ENCODE measurements at regions not wholly inside any gene's neighbourhood (a gene's known extent, or its start where the extent isn't known, plus 50 kb on each side); places are given as distances from the start of the nearest gene placed in this dataset.
"Not testable (repeated sequence)": the region's sequence is repeated elsewhere in the genome, so short reads cannot be mapped to it uniquely, and the experiment has no call there.

DNA sequence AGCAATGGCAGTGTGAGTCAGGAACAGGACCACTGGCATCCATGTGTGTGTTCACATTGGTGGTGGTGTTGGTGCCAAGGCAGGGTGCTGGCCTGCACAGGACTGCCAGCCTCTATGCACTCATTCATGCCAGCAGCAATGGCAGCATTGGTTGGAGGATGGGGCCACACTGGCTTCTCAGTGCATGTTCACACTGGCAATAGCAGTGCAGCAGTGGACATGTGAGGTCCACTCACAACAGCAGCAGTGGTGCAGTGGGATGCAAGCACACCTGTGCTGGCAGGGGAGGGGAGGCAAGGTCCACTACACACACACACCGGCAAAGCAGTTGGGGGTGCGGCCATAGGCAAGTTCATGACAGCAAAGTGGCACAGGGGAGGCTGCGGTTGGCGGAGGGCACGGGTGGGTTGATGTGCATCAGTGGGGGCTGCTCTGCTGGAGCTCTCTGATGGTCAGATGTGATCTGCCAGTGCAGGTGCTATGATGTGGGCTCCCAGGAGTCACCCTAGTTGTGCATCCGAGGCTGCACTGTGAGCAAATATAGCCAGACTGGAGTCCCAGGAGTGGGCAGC is 57.8 kb upstream of the TNKS2 start:
- H3K79me2 ChIP-seq (ENCODE audit: insufficient read depth, low read length) = no peaks in the 10 kb centered on the region
- H3K4me3 ChIP-seq (ENCODE audit: insufficient read depth, low read length) = no peak overlapping the region
- H3K36me3 ChIP-seq (ENCODE audit: insufficient read depth, low read length) = no peaks in the 10 kb centered on the region
- no peaks in the 10 kb centered on the region for H4K20me1 ChIP-seq (ENCODE audit: insufficient read depth, low read length)
- H2AFZ ChIP-seq (ENCODE audit: low read length) = no peak overlapping the region
- no peaks in the 10 kb centered on the region for H3K4me1 ChIP-seq (ENCODE audit: insufficient read depth, low read length)
- TF ChIP-seq, protein P1, sequence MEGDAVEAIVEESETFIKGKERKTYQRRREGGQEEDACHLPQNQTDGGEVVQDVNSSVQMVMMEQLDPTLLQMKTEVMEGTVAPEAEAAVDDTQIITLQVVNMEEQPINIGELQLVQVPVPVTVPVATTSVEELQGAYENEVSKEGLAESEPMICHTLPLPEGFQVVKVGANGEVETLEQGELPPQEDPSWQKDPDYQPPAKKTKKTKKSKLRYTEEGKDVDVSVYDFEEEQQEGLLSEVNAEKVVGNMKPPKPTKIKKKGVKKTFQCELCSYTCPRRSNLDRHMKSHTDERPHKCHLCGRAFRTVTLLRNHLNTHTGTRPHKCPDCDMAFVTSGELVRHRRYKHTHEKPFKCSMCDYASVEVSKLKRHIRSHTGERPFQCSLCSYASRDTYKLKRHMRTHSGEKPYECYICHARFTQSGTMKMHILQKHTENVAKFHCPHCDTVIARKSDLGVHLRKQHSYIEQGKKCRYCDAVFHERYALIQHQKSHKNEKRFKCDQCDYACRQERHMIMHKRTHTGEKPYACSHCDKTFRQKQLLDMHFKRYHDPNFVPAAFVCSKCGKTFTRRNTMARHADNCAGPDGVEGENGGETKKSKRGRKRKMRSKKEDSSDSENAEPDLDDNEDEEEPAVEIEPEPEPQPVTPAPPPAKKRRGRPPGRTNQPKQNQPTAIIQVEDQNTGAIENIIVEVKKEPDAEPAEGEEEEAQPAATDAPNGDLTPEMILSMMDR (IDR thresholded peaks at IDR 0.05; ENCODE audit: extremely low read depth, low read depth, low read length) = no peak
- no peak overlapping the region for H3K27ac ChIP-seq (ENCODE audit: low read depth, low read length)
- no peaks in the 10 kb centered on the region for H3K9me3 ChIP-seq (ENCODE audit: low read depth, low read length)
- peaks cover 46% of the 10 kb centered on the region for H3K27me3 ChIP-seq (ENCODE audit: insufficient read depth, low read length)
- DNase-seq (ENCODE audit: insufficient read length, low spot score, missing footprints) = no peak
- H3K4me2 ChIP-seq (ENCODE audit: insufficient read depth, low read length) = no peak overlapping the region

DNA sequence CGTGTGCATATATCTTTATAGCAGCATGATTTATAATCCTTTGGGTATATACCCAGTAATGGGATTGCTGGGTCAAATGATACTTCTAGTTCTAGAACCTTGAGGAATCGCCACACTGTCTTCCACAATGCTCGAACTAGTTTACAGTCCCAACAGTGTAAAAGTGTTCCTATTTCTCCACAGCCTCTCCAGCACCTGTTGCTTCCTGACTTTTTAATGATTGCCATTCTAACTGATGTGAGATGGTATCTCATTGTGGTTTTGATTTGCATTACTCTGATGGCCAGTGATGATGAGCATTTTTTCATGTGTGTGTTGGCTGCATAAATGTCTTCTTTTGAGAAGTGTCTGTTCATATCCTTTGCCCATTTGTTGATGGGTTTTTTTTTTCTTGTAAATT is 66.0 kb upstream of the TNKS2 start:
- H2AFZ ChIP-seq (ENCODE audit: low read length); H3K4me1 ChIP-seq (ENCODE audit: insufficient read depth, low read length); DNase-seq (ENCODE audit: insufficient read length, low spot score, missing footprints); H3K9me3 ChIP-seq (ENCODE audit: low read depth, low read length); H3K79me2 ChIP-seq (ENCODE audit: insufficient read depth, low read length); H3K4me2 ChIP-seq (ENCODE audit: insufficient read depth, low read length); H3K27ac ChIP-seq (ENCODE audit: low read depth, low read length); H4K20me1 ChIP-seq (ENCODE audit: insufficient read depth, low read length); H3K4me3 ChIP-seq (ENCODE audit: insufficient read depth, low read length); H3K36me3 ChIP-seq (ENCODE audit: insufficient read depth, low read length): not testable (repeated sequence)
- peaks cover 23% of the 10 kb centered on the region for H3K27me3 ChIP-seq (ENCODE audit: insufficient read depth, low read length)

DNA sequence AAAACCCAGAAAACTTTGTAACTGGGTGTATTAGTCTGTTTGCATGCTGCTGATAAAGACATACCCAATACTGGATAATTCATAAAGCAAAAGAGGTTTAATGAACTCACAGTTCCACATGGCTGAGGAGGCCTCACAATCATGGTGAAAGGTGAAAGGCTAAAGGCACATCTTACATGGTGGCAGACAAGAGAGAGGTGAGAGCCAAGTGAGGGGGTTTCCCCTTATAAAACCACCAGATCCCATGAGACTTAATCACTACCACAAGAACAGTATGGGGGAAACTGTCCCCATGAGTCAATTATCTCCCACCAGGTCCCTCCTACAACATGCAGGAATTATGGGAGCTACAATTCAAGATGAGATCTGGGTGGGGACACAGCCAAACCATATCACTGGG is 68.9 kb upstream of the TNKS2 start:
- not testable (repeated sequence) for H3K36me3 ChIP-seq (ENCODE audit: insufficient read depth, low read length); H2AFZ ChIP-seq (ENCODE audit: low read length); H3K4me3 ChIP-seq (ENCODE audit: insufficient read depth, low read length); H3K4me1 ChIP-seq (ENCODE audit: insufficient read depth, low read length); H3K4me2 ChIP-seq (ENCODE audit: insufficient read depth, low read length); DNase-seq (ENCODE audit: insufficient read length, low spot score, missing footprints); H3K27ac ChIP-seq (ENCODE audit: low read depth, low read length); H4K20me1 ChIP-seq (ENCODE audit: insufficient read depth, low read length); H3K79me2 ChIP-seq (ENCODE audit: insufficient read depth, low read length); H3K9me3 ChIP-seq (ENCODE audit: low read depth, low read length)
- peaks cover 13% of the 10 kb centered on the region for H3K27me3 ChIP-seq (ENCODE audit: insufficient read depth, low read length)

DNA sequence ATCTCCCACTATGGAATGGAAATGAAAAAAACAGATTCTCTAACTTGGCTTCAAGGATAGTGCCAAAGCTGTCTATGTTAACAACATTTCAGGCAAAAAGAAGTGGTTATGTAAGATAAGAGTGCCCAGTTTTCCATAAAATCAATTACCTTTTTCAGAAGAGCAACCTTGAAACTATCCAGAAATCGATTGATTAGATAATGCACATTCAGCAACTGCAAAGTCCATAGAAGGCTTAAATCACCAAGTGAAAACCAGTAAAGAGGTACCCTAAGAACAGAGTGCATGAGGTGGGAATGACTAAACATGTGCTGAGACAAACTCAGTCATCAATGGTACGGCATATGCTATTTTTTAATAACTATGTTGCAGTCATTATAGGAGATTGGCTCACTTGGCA is 71.9 kb upstream of the TNKS2 start:
- no peak overlapping the region for H2AFZ ChIP-seq (ENCODE audit: low read length)
- TF ChIP-seq, protein P1 (IDR thresholded peaks at IDR 0.05; ENCODE audit: extremely low read depth, low read depth, low read length) = no peak
- H3K4me2 ChIP-seq (ENCODE audit: insufficient read depth, low read length) = no peak overlapping the region
- DNase-seq (ENCODE audit: insufficient read length, low spot score, missing footprints) = no peak
- no peaks in the 10 kb centered on the region for H3K4me1 ChIP-seq (ENCODE audit: insufficient read depth, low read length)
- no peaks in the 10 kb centered on the region for H4K20me1 ChIP-seq (ENCODE audit: insufficient read depth, low read length)
- peaks cover 26% of the 10 kb centered on the region for H3K27me3 ChIP-seq (ENCODE audit: insufficient read depth, low read length)
- H3K36me3 ChIP-seq (ENCODE audit: insufficient read depth, low read length) = no peaks in the 10 kb centered on the region
- H3K27ac ChIP-seq (ENCODE audit: low read depth, low read length) = no peak overlapping the region
- H3K4me3 ChIP-seq (ENCODE audit: insufficient read depth, low read length) = no peak overlapping the region
- H3K79me2 ChIP-seq (ENCODE audit: insufficient read depth, low read length) = no peaks in the 10 kb centered on the region
- H3K9me3 ChIP-seq (ENCODE audit: low read depth, low read length) = no peaks in the 10 kb centered on the region

DNA sequence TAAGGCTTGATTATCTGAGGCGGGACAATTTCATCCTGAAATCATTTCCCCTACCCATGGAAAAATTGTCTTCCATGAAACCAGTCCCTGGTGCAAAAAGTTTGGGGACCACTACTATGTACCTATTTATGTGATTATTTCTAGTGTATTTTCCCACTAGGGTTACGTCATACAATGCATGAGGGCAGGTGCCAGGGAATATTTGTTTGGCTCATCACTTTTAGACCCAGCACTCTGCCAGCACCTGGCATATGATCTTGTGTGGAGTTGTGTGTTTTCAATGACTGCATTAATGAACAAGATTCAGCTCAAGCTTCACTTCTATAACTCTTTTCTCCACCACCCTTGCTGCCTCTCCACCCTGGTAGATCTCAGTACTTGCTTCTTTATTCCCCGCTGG is 73.3 kb upstream of the TNKS2 start:
- Histone ChIP-seq H3K36me3 (ENCODE audit: insufficient read depth, low read length) (no peaks in the 10 kb centered on the region), H3K79me2 (ENCODE audit: insufficient read depth, low read length) (no peaks in the 10 kb centered on the region), H3K4me3 (ENCODE audit: insufficient read depth, low read length) (no peak overlapping the region), H3K9me3 (ENCODE audit: low read depth, low read length) (no peaks in the 10 kb centered on the region), H2AFZ (ENCODE audit: low read length) (no peak overlapping the region), H3K4me1 (ENCODE audit: insufficient read depth, low read length) (no peaks in the 10 kb centered on the region), H3K27me3 (ENCODE audit: insufficient read depth, low read length) (peaks cover 26% of the 10 kb centered on the region), H4K20me1 (ENCODE audit: insufficient read depth, low read length) (no peaks in the 10 kb centered on the region), H3K4me2 (ENCODE audit: insufficient read depth, low read length) (no peak overlapping the region), H3K27ac (ENCODE audit: low read depth, low read length) (no peak overlapping the region)
- no peak for DNase-seq (ENCODE audit: insufficient read length, low spot score, missing footprints)
- TF ChIP-seq, protein P1 (IDR thresholded peaks at IDR 0.05; ENCODE audit: extremely low read depth, low read depth, low read length) = no peak

Data from osteoblast (primary cell).